ENCODE measurements at regions not wholly inside any gene's neighbourhood (a gene's known extent, or its start where the extent isn't known, plus 50 kb on each side); places are given as distances from the start of the nearest gene placed in this dataset.

DNA sequence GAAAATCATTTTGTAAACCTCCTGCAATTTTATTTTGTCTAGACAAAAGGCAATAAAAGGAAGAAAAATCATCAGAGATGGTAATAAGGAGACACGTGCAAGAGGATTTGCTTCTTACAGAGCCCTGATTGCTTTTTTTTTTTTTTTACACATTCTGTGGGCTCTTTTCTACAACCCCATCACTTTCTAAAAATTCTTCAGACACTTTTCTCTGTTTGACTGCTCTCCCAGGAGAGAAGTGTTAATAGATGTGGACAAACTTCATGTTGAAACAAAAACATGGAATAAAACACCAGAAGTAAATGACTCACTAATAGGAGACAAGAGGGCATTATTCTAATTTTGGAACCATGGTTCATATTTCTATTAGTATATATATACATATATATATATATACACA lies 114.4 kb upstream of the TPRG1 start:
- ChIA-PET CTCF (no interaction called here), POLR2A (ENCODE audit: unreplicated experiment) (no interaction called here)
- H2AFZ ChIP-seq = no peak overlapping the region
- no peaks in the 10 kb centered on the region for H3K4me1 ChIP-seq (replicated peaks; ENCODE audit: insufficient read depth)
- no peaks in the 10 kb centered on the region for H3K27me3 ChIP-seq (ENCODE audit: insufficient read depth, low read depth)
- H3K9me2 ChIP-seq (ENCODE audit: insufficient read depth) = no peaks in the 10 kb centered on the region
- no peaks in the 10 kb centered on the region for H3K36me3 ChIP-seq (ENCODE audit: low read depth)
- no peaks in the 10 kb centered on the region; the same call in 1 of the 2 replicates for H3K9me3 ChIP-seq (ENCODE audit: insufficient read depth, low read depth)
- no peak overlapping the region for H3K27ac ChIP-seq
- H3K79me2 ChIP-seq (ENCODE audit: low read depth) = no peaks in the 10 kb centered on the region
- no peak overlapping the region for H3K4me2 ChIP-seq
- DNase-seq = no peak
- no TSS peak for BruUV-seq (replicated peaks)
- no peak overlapping the region for H3K4me3 ChIP-seq
- no peaks in the 10 kb centered on the region for H3F3A ChIP-seq (ENCODE audit: insufficient read depth, low read depth)
- intact Hi-C loops (cut with micrococcal nuclease; ENCODE audit: unreplicated experiment) = no loop called here
- TF ChIP-seq, protein P1, sequence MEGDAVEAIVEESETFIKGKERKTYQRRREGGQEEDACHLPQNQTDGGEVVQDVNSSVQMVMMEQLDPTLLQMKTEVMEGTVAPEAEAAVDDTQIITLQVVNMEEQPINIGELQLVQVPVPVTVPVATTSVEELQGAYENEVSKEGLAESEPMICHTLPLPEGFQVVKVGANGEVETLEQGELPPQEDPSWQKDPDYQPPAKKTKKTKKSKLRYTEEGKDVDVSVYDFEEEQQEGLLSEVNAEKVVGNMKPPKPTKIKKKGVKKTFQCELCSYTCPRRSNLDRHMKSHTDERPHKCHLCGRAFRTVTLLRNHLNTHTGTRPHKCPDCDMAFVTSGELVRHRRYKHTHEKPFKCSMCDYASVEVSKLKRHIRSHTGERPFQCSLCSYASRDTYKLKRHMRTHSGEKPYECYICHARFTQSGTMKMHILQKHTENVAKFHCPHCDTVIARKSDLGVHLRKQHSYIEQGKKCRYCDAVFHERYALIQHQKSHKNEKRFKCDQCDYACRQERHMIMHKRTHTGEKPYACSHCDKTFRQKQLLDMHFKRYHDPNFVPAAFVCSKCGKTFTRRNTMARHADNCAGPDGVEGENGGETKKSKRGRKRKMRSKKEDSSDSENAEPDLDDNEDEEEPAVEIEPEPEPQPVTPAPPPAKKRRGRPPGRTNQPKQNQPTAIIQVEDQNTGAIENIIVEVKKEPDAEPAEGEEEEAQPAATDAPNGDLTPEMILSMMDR (conservative IDR thresholded peaks at IDR 0.05) = no peak
- no peak for TF ChIP-seq EZH2 (IDR thresholded peaks at IDR 0.05; ENCODE audit: low read depth)
- no peaks in the 10 kb centered on the region for H4K20me1 ChIP-seq (ENCODE audit: insufficient read depth)

DNA sequence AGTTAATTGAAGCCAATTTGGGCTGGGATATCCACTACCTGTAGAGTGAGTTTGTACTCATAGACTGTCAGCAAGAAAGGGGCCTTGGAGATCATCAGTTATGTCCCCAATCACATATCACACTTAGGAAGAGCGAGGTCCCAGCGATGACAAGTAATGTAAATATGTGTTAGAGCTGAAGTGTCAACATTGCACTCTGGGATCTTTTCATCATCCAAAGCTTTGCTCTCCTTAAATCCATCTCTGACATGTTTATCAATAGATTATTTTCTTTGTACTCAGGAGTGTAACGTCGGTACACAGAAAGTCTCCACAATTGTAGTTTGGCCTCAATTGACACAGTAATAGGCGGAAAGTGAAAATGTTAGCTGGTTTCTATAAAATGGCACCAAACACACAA lies 113.7 kb upstream of the TPRG1 start:
- H3K4me3 ChIP-seq = no peak overlapping the region
- no peak for DNase-seq
- ChIA-PET CTCF (interaction anchor here (0.5 kb wide), 1 partner anchor 16 kb away, joined by 3 read pairs; no protein-coding TSS in a partner anchor), POLR2A (ENCODE audit: unreplicated experiment) (no interaction called here)
- no peaks in the 10 kb centered on the region for H3K79me2 ChIP-seq (ENCODE audit: low read depth)
- H3K9me3 ChIP-seq (ENCODE audit: insufficient read depth, low read depth) = no peaks in the 10 kb centered on the region; the same call in 1 of the 2 replicates
- BruUV-seq (replicated peaks) = no TSS peak
- H3K9me2 ChIP-seq (ENCODE audit: insufficient read depth) = no peaks in the 10 kb centered on the region
- no peak for TF ChIP-seq EZH2 (IDR thresholded peaks at IDR 0.05; ENCODE audit: low read depth)
- TF ChIP-seq, protein P1 (conservative IDR thresholded peaks at IDR 0.05) = no peak
- H2AFZ ChIP-seq = no peak overlapping the region
- H3K4me1 ChIP-seq (replicated peaks; ENCODE audit: insufficient read depth) = no peaks in the 10 kb centered on the region
- H3K27ac ChIP-seq = no peak overlapping the region
- H3F3A ChIP-seq (ENCODE audit: insufficient read depth, low read depth) = no peaks in the 10 kb centered on the region
- H4K20me1 ChIP-seq (ENCODE audit: insufficient read depth) = no peaks in the 10 kb centered on the region
- no peaks in the 10 kb centered on the region for H3K36me3 ChIP-seq (ENCODE audit: low read depth)
- intact Hi-C loops (cut with micrococcal nuclease; ENCODE audit: unreplicated experiment) = no loop called here
- H3K27me3 ChIP-seq (ENCODE audit: insufficient read depth, low read depth) = no peaks in the 10 kb centered on the region
- no peak overlapping the region for H3K4me2 ChIP-seq

GRCh38 chr3:189070965-189071364 lies 100.8 kb upstream of the TPRG1 start:
- H4K20me1 ChIP-seq (ENCODE audit: insufficient read depth) = no peaks in the 10 kb centered on the region
- H3K4me2 ChIP-seq = no peak overlapping the region
- ChIA-PET POLR2A (ENCODE audit: unreplicated experiment) (interaction anchor here (0.6 kb wide), 2 partner anchors 25 to 755 kb away, joined by 4 to 12 read pairs; no protein-coding TSS in a partner anchor), CTCF (no interaction called here)
- no TSS peak for BruUV-seq (replicated peaks)
- TF ChIP-seq EZH2 (IDR thresholded peaks at IDR 0.05; ENCODE audit: low read depth) = no peak
- TF ChIP-seq, protein P1 (conservative IDR thresholded peaks at IDR 0.05) = no peak
- peaks cover 12% of the 10 kb centered on the region; the same call in 1 of the 2 replicates for H3K9me3 ChIP-seq (ENCODE audit: insufficient read depth, low read depth)
- no peaks in the 10 kb centered on the region; the same call in 1 of the 2 replicates for H3K9me2 ChIP-seq (ENCODE audit: insufficient read depth)
- intact Hi-C loops (cut with micrococcal nuclease; ENCODE audit: unreplicated experiment) = no loop called here
- H3K79me2 ChIP-seq (ENCODE audit: low read depth) = no peaks in the 10 kb centered on the region
- H3K27me3 ChIP-seq (ENCODE audit: insufficient read depth, low read depth) = no peaks in the 10 kb centered on the region
- H3K4me3 ChIP-seq = no peak overlapping the region
- H3K4me1 ChIP-seq (replicated peaks; ENCODE audit: insufficient read depth) = peaks cover 12% of the 10 kb centered on the region
- peak in 1 of 2 experiments; percentile 18 for DNase-seq
- H3F3A ChIP-seq (ENCODE audit: insufficient read depth, low read depth) = no peaks in the 10 kb centered on the region
- no peak overlapping the region for H2AFZ ChIP-seq
- H3K36me3 ChIP-seq (ENCODE audit: low read depth) = no peaks in the 10 kb centered on the region
- no peak overlapping the region for H3K27ac ChIP-seq
